ENCODE measurements at regions not wholly inside any gene's neighbourhood (a gene's known extent, or its start where the extent isn't known, plus 50 kb on each side); places are given as distances from the start of the nearest gene placed in this dataset.

DNA sequence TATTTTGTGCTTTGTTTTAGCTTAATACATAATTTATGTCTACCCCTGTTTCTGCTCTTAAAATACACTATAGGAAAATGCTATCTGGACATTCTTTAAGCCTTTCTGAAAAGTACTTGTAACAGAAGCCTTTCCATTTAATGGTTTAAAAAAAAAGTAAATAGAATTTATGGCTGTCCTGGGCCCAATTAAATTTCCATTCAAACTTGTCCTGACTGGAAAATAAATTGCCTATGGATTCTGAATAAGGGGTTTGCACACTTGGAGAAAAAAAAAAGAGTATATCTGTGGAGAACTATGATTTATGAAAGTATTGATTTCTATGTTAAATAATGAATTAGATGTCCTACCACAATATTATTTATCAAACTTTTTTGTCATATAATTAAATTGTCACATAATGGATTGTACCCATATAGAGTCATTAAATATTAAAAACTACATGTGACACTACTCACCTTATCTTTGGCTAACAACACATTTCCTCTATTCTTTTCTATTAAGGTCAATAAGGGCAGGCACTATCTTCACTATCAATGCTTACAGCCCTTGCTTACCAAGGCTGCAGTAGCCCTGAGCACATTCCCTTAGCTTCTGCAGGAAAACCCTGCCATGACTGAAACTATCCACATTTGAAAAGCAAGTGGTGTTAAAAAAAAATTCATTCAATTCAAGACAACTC is 396.1 kb upstream of the ROBO2 start:
- DNase-seq = no peak

DNA sequence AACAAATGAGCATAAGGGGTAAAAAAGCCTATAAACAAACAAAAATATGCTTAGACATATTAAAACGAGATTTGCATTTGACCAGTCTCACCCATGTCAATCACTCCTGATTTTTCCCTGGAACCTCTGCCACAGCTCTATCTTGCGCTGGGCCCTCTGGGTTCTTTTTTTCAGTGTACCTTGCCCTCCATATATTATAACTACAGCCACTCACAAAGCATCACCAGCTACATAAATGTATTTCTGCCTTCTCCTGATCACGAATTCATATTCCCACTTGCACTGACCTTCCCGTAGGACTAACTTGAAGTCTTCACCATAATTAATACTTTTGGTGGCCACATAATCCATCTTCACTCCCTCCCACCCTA is 395.6 kb upstream of the ROBO2 start:
- DNase-seq = no peak

DNA sequence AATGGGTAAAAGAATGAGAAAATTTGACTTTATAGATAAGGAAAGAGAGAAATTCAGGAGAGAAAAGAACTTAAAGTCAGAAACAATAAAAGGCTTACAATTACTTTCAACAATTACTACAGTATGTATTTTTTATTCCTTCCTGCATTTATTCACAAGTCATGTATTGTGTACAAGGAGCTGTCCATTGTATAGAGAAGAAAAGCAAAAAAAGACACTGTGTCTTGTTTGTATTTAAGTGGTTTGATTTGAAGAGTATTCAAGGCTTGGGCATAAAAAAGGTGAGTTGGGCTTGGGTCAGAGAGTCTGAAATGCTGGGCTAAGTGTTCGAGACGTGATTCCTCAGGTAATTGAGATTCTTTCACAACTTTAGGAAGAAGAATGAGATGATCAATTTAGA is 394.2 kb upstream of the ROBO2 start:
- DNase-seq = no peak

GRCh38 chr3:76646921-76647562 is 392.9 kb upstream of the ROBO2 start:
- no peak for DNase-seq

GRCh38 chr3:76651784-76652183 is 388.1 kb upstream of the ROBO2 start:
- no peak for DNase-seq

DNA sequence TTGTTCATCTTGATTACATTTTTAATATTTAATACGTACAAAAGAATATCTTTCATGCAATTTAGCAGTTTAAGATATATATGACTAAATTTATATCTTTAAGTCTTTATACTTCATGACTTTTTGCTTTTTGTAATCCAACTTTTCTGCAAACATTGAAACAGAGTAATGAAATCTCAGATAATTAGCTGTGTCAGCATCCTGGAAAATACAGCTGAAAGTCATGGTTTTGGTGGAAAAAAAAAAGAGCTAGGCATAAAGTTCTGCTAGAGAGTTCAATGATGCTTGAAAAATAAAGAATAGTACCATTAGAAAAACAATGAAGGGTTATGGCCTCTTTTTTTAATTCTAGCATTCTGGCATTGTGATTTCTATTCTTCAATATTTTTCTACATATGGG is 387.4 kb upstream of the ROBO2 start:
- DNase-seq = no peak

- DNase-seq = no peak
Measured at GRCh38 chr3:76653640-76654251, 386.2 kb upstream of the ROBO2 start.

- no peak for DNase-seq
Measured at GRCh38 chr3:76656531-76657070, 383.3 kb upstream of the ROBO2 start.

- no peak for DNase-seq
Measured at GRCh38 chr3:76657909-76658308, 382.0 kb upstream of the ROBO2 start.

GRCh38 chr3:76661527-76662250 is 378.2 kb upstream of the ROBO2 start:
- DNase-seq = no peak

- no peak for DNase-seq
Measured at GRCh38 chr3:76664816-76665215, 375.1 kb upstream of the ROBO2 start.

DNA sequence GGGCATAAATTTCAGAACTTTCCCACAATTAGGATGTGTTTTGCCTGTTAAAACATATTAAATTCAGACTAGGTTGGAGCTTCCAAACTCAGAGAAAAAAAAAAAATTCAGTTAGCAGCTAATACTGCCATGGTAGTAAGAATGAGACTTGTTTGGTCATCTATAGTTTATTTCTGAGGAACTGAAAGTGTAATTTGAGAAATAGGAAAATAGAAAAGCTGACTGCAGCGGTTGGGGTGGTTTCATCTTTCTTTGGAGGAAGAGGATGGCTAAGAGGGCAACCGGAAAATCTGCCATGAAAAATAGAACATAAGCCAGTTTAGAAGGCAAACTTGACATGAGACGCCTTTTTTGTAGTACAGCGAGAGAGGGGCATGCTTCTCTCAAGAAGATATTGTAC is 371.2 kb upstream of the ROBO2 start:
- no peak for DNase-seq

GRCh38 chr3:76669322-76669721 is 370.6 kb upstream of the ROBO2 start:
- DNase-seq = no peak

DNA sequence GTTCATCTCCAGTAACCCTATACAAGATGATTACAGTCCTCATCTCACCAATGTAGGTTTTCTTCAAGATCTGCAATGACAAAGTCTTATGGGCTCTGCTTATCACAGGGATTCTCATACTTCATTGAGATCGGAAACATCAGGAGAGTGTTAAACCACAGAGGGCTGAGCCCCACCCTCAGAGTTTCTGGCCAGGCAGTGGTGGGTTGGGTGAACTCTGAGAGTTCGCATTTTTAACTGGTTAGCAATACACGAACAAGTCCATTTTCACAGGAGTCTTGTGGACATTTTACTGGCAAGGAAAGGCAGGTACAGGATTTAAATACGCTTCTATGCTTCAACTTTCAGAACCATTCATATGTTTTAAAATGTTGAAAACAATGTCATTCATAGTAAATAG is 366.7 kb upstream of the ROBO2 start:
- DNase-seq = no peak

- DNase-seq = no peak
Measured at GRCh38 chr3:76679541-76679940, 360.4 kb upstream of the ROBO2 start.

- DNase-seq = no peak
Measured at GRCh38 chr3:76683256-76683655, 356.6 kb upstream of the ROBO2 start.

DNA sequence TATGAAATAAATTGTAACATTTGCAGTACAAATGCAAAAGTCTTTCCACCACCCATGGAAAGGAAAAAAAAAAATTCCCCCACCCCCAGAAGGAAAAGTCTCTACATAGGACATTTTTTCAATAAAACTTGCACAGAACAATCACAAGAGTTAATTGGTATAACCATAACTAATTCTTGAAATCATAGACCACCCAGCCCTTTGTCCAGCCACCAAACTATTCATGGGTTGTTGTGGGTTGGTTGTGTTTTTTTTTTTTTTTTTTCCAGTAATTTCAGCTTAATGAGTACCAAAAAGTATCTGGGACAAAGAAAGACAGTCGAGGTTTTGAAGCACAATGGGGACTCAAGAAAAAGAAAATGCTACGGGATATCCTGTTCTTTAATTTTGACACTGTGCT is 355.0 kb upstream of the ROBO2 start:
- DNase-seq = no peak

DNA sequence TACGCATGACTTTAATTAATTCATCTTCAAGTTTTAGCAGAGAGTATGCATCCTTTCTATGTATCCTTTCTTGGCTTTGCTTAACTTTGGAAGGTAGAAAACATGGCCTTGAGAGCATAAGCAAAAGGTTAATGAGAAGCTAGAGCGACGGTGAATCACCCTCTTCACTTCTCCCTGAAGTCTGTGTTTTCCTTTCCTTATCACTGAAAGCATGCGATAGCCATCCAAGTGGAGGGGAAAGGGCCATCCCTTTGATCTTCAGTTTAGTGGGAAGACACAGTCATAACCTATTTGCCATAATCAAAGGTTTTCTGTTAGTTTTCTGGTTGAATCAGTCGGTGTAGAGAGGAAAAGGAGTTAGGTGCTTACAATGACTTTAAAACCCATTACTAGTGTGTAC is 354.0 kb upstream of the ROBO2 start:
- DNase-seq = no peak

- no peak for DNase-seq
Measured at GRCh38 chr3:76687019-76687418, 352.9 kb upstream of the ROBO2 start.

DNA sequence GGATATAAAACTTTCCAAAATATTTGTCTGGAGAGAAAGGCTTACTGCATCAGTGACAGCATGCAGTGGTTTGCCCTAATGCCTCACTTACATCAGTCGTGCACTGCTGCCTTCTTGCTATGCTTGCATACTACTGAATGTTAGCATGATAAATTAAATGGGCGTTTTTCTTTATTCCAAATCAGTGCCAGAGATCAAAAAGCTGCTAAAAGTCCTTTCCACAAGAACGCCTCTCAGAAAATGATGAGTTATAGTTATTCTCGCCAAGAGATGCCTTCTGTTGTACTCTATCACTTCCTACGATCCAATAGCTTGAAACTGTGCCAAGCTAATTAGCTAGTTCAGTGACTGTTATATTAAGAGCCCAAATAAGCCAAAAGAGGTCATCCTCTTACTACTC is 345.8 kb upstream of the ROBO2 start:
- no peak for DNase-seq

- DNase-seq = no peak
Measured at GRCh38 chr3:76698136-76698706, 341.7 kb upstream of the ROBO2 start.

DNA sequence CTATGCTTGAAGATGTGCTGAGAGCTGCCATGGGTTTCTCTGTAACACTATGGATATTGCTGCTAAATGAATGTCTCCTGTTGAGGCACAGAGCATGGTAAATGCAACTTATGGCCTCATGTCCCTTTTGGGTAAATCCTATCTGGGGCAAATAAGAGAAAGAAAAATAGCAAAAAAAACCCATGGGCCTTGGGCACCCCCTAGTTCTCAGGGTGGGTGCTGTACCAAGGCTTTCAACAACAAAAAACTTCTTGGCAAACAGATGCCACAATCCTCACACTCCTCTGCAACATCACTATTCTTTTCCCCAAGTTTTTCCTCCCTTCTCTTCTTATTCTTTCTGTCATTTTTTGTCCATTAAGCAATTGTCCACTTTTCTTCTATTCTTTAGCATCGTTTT is 340.1 kb upstream of the ROBO2 start:
- no peak for DNase-seq

DNA sequence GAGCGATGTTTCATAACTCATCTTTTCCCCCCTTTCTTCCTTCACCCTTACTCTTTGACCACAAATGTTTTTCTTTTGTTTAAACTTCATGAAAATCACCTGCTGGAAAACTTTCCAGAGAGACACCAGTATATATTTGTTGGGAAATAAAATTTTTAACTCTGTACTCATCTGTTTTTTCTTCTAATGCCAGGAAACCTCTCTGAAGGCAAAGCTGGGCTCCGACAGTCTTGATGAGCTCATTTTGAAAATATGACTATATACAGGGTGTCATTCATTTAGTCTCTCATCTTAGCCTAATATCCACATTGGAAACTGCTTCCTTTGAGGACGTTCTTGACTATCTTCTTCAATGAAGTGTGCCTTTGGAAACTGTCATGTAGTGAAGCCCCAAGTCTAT is 339.6 kb upstream of the ROBO2 start:
- DNase-seq = no peak
